Liver (tissue), 8 donors: ENCODE measurements at regions not wholly inside any gene's neighbourhood (a gene's known extent, or its start where the extent isn't known, plus 50 kb on each side); places are given as distances from the start of the nearest gene placed in this dataset.

ENCODE experiments used
- DNase-seq: peaks from one replicate; pipeline ENCODE4 v3.0.0-alpha.2; 2017; ENCODE audit warnings: low spot score
- H3K27ac ChIP-seq, 2 donors: one replicate each; pipeline ENCODE4 v1.7.0; 2013; ENCODE audit warnings: inconsistent platforms in 2 of 2, low read length in 2 of 2, control low read depth in 1 of 2, low read depth in 1 of 2, mild to moderate bottlenecking in 1 of 2
- H3K27me3 ChIP-seq, 4 donors: one replicate each; pipeline versions ENCODE4 v1.6.1 to v1.7.0; 2013; ENCODE audit warnings: low read length in 3 of 4, inconsistent platforms in 1 of 4, mild to moderate bottlenecking in 1 of 4, moderate library complexity in 1 of 4; ENCODE audit not compliant: control insufficient read depth in 4 of 4, insufficient read depth in 4 of 4
- H3K36me3 ChIP-seq, 4 donors: one replicate each; pipeline versions ENCODE4 v1.6.1 to v1.7.0; 2013; ENCODE audit warnings: low read length in 3 of 4, mild to moderate bottlenecking in 3 of 4, low read depth in 1 of 4, moderate library complexity in 1 of 4; ENCODE audit not compliant: control insufficient read depth in 4 of 4, insufficient read depth in 3 of 4
- H3K4me1 ChIP-seq, 4 donors: one replicate each; pipeline versions ENCODE4 v1.6.1 to v1.7.0; 2013; ENCODE audit warnings: low read length in 3 of 4, mild to moderate bottlenecking in 3 of 4, moderate library complexity in 1 of 4; ENCODE audit not compliant: control insufficient read depth in 4 of 4, insufficient read depth in 4 of 4
- H3K4me3 ChIP-seq, 3 donors: one replicate each; pipeline versions ENCODE4 v1.6.1 to v1.7.0; 2013; ENCODE audit warnings: low read length in 3 of 3, control low read depth in 1 of 3, low read depth in 1 of 3, mild to moderate bottlenecking in 1 of 3
- H3K9ac ChIP-seq, 2 donors: one replicate each; pipeline ENCODE4 v1.7.0; 2013; ENCODE audit warnings: low read length in 2 of 2, mild to moderate bottlenecking in 2 of 2, moderate library complexity in 2 of 2, control low read depth in 1 of 2, low read depth in 1 of 2
- H3K9me3 ChIP-seq, 4 donors: one replicate each; pipeline versions ENCODE4 v1.6.1 to v1.7.0; 2013; ENCODE audit warnings: low read length in 3 of 4; ENCODE audit not compliant: control insufficient read depth in 4 of 4
- EGR1 ChIP-seq, 2 donors: IDR thresholded peaks; 2 replicates each; pipeline ENCODE4 v1.6.1; 2016 to 2018; ENCODE audit warnings: antibody characterized with exemption in 2 of 2, low read depth in 2 of 2
- FOXA1 ChIP-seq: IDR thresholded peaks from 2 replicates; pipeline ENCODE4 v1.6.1; 2016; ENCODE audit warnings: antibody characterized with exemption
- FOXA2 ChIP-seq: IDR thresholded peaks from 2 replicates; pipeline ENCODE4 v1.6.1; 2016; ENCODE audit warnings: antibody characterized with exemption
- GABPA ChIP-seq, 2 donors: IDR thresholded peaks in 1 of 2; conservative IDR thresholded peaks in 1 of 2; 2 replicates each; pipeline ENCODE4 v1.6.1; 2016; ENCODE audit warnings: antibody characterized with exemption in 2 of 2, mild to moderate bottlenecking in 1 of 2, moderate library complexity in 1 of 2
- HNF4A ChIP-seq, 2 donors: conservative IDR thresholded peaks; 2 replicates each; pipeline ENCODE4 v1.6.1; 2016; ENCODE audit warnings: antibody characterized with exemption in 2 of 2, mild to moderate bottlenecking in 2 of 2
- HNF4G ChIP-seq: IDR thresholded peaks from 2 replicates; pipeline ENCODE4 v1.6.1; 2016; ENCODE audit warnings: antibody characterized with exemption
- JUND ChIP-seq, 2 donors: IDR thresholded peaks; 2 replicates each; pipeline ENCODE4 v1.6.1; 2016; ENCODE audit warnings: antibody characterized with exemption in 2 of 2
- RAD21 ChIP-seq, 2 donors: IDR thresholded peaks; 2 replicates each; pipeline ENCODE4 v1.6.1; 2016; ENCODE audit warnings: antibody characterized with exemption in 2 of 2, mild to moderate bottlenecking in 2 of 2
- RXRA ChIP-seq, 2 donors: IDR thresholded peaks; 2 replicates each; pipeline ENCODE4 v1.6.1; 2017 to 2018; ENCODE audit warnings: antibody characterized with exemption in 2 of 2, mild to moderate bottlenecking in 1 of 2
- SP1 ChIP-seq: IDR thresholded peaks from 2 replicates; pipeline ENCODE4 v1.6.1; 2018; ENCODE audit warnings: antibody characterized with exemption, mild to moderate bottlenecking
- YY1 ChIP-seq: IDR thresholded peaks from 2 replicates; pipeline ENCODE4 v1.6.1; 2016; ENCODE audit warnings: antibody characterized with exemption, mild to moderate bottlenecking
- WGBS: extraction: QIAGEN DNeasy Blood & Tissue Kit; methylation state at CpG from one replicate; pipeline ENCODE4 v1.1.7; 2013; 5-methylcytosine and 5-hydroxymethylcytosine counted together
- TF ChIP-seq, protein P1 (sequence below): IDR thresholded peaks from 2 replicates; pipeline ENCODE4 v1.6.1; 2016; ENCODE audit warnings: antibody characterized with exemption
- TF ChIP-seq, protein P2 (sequence below): fragments of 150-350 bp; IDR thresholded peaks from 2 replicates; pipeline ENCODE4 v1.5.1; 2017; ENCODE audit warnings: improper control_type of control experiment, low read depth, low read length; ENCODE audit not compliant: missing input control
- TF ChIP-seq, protein P3 (sequence below): IDR thresholded peaks from 2 replicates; pipeline ENCODE4 v1.6.1; 2016; ENCODE audit warnings: antibody characterized with exemption
- TF ChIP-seq, protein P4 (sequence below): IDR thresholded peaks from 2 replicates; pipeline ENCODE4 v1.6.1; 2016; ENCODE audit warnings: antibody characterized with exemption
- TF ChIP-seq, protein P5 (sequence below): IDR thresholded peaks from 2 replicates; pipeline ENCODE4 v1.6.1; 2016; ENCODE audit warnings: antibody characterized with exemption, mild to moderate bottlenecking
- donor health status: healthy.
- donor health status: healthy.
- donor health status: healthy.
- donor health status: healthy.
- donor health status: healthy.

DNA sequence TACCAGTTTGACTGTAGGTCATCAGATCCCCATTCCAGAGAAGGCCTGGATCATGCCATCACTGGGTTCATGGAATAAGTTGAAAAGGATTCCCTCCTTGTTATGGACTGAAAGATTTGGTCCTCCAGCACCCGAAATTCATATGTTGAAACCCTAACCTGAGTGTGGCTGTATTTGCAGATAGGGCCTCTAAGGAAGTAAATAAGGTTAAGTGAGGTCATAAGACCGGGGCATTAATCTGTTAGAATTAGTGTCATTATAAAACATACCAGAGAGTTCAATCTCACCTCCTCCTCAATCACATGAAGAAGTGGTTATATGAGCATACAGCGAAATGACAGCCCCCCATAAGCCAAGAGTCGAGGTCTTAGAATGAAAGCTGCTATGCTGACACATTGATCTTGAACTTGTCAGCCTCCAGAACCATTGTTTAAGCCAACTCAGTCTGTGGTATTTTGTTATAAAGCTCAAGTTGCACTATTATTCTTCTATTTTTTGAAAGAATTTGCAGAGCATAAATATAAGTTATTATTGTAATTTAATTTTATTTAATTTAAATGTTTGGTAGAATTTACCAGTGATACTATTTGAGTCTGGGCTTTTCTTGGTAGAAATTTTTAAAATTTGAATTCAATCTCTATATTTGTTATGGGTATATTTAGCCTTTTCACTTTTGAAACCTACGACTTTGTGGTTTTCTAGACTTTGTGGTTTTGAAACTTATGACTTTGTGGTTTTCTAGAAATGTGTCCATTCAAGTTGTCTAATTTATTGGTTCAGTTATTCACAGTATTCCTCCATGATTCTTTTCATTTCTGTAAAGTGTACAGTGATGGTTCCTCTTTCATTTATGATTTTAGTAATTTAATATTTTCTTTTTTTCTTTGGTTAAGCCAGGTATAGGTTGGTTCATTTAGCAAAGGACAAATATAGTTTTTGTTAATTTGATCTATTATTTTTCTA, 1206.7 kb upstream of the CDH2 start:
- Histone ChIP-seq H3K36me3 (no peaks in the 10 kb centered on the region), H3K9me3 (no peaks in the 10 kb centered on the region), H3K27me3 (no peaks in the 10 kb centered on the region), H3K27ac (no peak overlapping the region), H3K9ac (no peak overlapping the region), H3K4me3 (no peak overlapping the region), H3K4me1 (peaks cover 0 to 2% (median 1%) of the 10 kb centered on the region in 4 donors)
- WGBS = 77% methylated on average over 5 of the region's 5 CpGs
- TF ChIP-seq RAD21 (IDR thresholded peaks at IDR 0.05) = no peak
- no peak for TF ChIP-seq SP1
- TF ChIP-seq FOXA1 = no peak
- TF ChIP-seq FOXA2 = no peak
- no peak for TF ChIP-seq RXRA (IDR thresholded peaks at IDR 0.05)
- DNase-seq = no peak

DNA sequence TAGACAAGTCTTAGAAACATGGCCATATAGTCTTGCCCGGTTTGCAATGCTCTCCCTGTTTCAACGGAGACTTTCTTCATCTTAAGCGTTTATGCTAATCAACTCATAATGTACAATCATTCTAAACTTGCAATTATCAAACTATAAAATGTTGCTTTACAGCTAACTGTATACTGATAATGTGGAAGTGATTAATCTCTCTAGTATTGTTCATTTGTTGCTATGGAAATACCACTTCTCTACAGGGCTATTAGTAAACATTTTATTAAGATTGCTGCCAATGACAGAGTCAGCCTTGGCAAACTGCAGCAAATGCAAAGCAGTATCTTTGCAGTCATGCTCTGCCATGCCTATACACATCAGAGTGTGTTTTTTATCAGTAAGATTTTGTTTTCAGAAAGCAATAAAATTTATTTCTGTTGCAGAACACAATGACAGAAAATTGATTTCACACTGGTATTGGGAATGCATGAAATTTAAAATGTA, 1201.8 kb upstream of the CDH2 start:
- DNase-seq = no peak
- TF ChIP-seq, protein P1, sequence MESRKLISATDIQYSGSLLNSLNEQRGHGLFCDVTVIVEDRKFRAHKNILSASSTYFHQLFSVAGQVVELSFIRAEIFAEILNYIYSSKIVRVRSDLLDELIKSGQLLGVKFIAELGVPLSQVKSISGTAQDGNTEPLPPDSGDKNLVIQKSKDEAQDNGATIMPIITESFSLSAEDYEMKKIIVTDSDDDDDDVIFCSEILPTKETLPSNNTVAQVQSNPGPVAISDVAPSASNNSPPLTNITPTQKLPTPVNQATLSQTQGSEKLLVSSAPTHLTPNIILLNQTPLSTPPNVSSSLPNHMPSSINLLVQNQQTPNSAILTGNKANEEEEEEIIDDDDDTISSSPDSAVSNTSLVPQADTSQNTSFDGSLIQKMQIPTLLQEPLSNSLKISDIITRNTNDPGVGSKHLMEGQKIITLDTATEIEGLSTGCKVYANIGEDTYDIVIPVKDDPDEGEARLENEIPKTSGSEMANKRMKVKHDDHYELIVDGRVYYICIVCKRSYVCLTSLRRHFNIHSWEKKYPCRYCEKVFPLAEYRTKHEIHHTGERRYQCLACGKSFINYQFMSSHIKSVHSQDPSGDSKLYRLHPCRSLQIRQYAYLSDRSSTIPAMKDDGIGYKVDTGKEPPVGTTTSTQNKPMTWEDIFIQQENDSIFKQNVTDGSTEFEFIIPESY = no peak
- TF ChIP-seq, protein P2, sequence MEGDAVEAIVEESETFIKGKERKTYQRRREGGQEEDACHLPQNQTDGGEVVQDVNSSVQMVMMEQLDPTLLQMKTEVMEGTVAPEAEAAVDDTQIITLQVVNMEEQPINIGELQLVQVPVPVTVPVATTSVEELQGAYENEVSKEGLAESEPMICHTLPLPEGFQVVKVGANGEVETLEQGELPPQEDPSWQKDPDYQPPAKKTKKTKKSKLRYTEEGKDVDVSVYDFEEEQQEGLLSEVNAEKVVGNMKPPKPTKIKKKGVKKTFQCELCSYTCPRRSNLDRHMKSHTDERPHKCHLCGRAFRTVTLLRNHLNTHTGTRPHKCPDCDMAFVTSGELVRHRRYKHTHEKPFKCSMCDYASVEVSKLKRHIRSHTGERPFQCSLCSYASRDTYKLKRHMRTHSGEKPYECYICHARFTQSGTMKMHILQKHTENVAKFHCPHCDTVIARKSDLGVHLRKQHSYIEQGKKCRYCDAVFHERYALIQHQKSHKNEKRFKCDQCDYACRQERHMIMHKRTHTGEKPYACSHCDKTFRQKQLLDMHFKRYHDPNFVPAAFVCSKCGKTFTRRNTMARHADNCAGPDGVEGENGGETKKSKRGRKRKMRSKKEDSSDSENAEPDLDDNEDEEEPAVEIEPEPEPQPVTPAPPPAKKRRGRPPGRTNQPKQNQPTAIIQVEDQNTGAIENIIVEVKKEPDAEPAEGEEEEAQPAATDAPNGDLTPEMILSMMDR = no peak
- TF ChIP-seq HNF4A (conservative IDR thresholded peaks at IDR 0.05) = no peak
- TF ChIP-seq FOXA1 = no peak
- no peak for TF ChIP-seq YY1
- TF ChIP-seq, protein P3, sequence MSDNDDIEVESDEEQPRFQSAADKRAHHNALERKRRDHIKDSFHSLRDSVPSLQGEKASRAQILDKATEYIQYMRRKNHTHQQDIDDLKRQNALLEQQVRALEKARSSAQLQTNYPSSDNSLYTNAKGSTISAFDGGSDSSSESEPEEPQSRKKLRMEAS = no peak
- no peak for TF ChIP-seq EGR1 (IDR thresholded peaks at IDR 0.05; ENCODE audit: low read depth in 2 of 2)
- TF ChIP-seq, protein P4, sequence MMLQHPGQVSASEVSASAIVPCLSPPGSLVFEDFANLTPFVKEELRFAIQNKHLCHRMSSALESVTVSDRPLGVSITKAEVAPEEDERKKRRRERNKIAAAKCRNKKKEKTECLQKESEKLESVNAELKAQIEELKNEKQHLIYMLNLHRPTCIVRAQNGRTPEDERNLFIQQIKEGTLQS = no peak
- no peak for TF ChIP-seq GABPA (IDR thresholded peaks at IDR 0.05 in 1 of 2, conservative IDR thresholded peaks at IDR 0.05 in 1 of 2)
- no peak for TF ChIP-seq HNF4G
- TF ChIP-seq, protein P5, sequence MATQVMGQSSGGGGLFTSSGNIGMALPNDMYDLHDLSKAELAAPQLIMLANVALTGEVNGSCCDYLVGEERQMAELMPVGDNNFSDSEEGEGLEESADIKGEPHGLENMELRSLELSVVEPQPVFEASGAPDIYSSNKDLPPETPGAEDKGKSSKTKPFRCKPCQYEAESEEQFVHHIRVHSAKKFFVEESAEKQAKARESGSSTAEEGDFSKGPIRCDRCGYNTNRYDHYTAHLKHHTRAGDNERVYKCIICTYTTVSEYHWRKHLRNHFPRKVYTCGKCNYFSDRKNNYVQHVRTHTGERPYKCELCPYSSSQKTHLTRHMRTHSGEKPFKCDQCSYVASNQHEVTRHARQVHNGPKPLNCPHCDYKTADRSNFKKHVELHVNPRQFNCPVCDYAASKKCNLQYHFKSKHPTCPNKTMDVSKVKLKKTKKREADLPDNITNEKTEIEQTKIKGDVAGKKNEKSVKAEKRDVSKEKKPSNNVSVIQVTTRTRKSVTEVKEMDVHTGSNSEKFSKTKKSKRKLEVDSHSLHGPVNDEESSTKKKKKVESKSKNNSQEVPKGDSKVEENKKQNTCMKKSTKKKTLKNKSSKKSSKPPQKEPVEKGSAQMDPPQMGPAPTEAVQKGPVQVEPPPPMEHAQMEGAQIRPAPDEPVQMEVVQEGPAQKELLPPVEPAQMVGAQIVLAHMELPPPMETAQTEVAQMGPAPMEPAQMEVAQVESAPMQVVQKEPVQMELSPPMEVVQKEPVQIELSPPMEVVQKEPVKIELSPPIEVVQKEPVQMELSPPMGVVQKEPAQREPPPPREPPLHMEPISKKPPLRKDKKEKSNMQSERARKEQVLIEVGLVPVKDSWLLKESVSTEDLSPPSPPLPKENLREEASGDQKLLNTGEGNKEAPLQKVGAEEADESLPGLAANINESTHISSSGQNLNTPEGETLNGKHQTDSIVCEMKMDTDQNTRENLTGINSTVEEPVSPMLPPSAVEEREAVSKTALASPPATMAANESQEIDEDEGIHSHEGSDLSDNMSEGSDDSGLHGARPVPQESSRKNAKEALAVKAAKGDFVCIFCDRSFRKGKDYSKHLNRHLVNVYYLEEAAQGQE = no peak
- no peak for TF ChIP-seq JUND (IDR thresholded peaks at IDR 0.05)
- H3K27me3 ChIP-seq = no peaks in the 10 kb centered on the region
- H3K4me1 ChIP-seq = peaks cover 0 to 2% (median 1%) of the 10 kb centered on the region in 4 donors
- no peak overlapping the region for H3K9ac ChIP-seq
- H3K27ac ChIP-seq = no peak overlapping the region
- H3K36me3 ChIP-seq = no peaks in the 10 kb centered on the region
- H3K9me3 ChIP-seq = no peaks in the 10 kb centered on the region
- 95% methylated on average over 3 of the region's 3 CpGs for WGBS
- H3K4me3 ChIP-seq = no peak overlapping the region
